Fibroblast of skin of left biceps (primary cell): ENCODE measurements at regions not wholly inside any gene's neighbourhood (a gene's known extent, or its start where the extent isn't known, plus 50 kb on each side); places are given as distances from the start of the nearest gene placed in this dataset.

Source experiments
- DNase-seq, 2 experiments: peaks; one replicate each; pipeline ENCODE4 v3.0.0-alpha.2; 2013; ENCODE audit warnings: low read depth in 2 of 2

GRCh38 chr18:37930640-37931039, 365.0 kb upstream of the CELF4 start:
- no peak for DNase-seq

- DNase-seq = no peak
These were observed 356.6 kb upstream of the CELF4 start for GRCh38 chr18:37922162-37922561.

- DNase-seq = no peak
These were observed 355.3 kb upstream of the CELF4 start for GRCh38 chr18:37920865-37921264.

GRCh38 chr18:37913051-37913450, 347.5 kb upstream of the CELF4 start:
- DNase-seq = no peak

GRCh38 chr18:37902344-37902743, 336.7 kb upstream of the CELF4 start:
- DNase-seq = no peak

- DNase-seq = no peak
These were observed 334.7 kb upstream of the CELF4 start for GRCh38 chr18:37900326-37900725.

GRCh38 chr18:37889963-37890362, 324.4 kb upstream of the CELF4 start:
- no peak for DNase-seq

GRCh38 chr18:37874721-37875120, 309.1 kb upstream of the CELF4 start:
- DNase-seq = no peak

GRCh38 chr18:37873416-37873815, 307.8 kb upstream of the CELF4 start:
- no peak for DNase-seq

GRCh38 chr18:37872562-37872961, 307.0 kb upstream of the CELF4 start:
- no peak for DNase-seq

GRCh38 chr18:37871561-37871960, 306.0 kb upstream of the CELF4 start:
- no peak for DNase-seq

GRCh38 chr18:37869051-37869450, 303.5 kb upstream of the CELF4 start:
- no peak for DNase-seq

GRCh38 chr18:37864122-37864521, 298.5 kb upstream of the CELF4 start:
- no peak for DNase-seq

- no peak for DNase-seq
These were observed 296.4 kb upstream of the CELF4 start for GRCh38 chr18:37861981-37862380.

GRCh38 chr18:37854396-37854795, 288.8 kb upstream of the CELF4 start:
- no peak for DNase-seq

- no peak for DNase-seq
These were observed 288.1 kb upstream of the CELF4 start for GRCh38 chr18:37853706-37854105.

GRCh38 chr18:37852464-37852863, 286.9 kb upstream of the CELF4 start:
- no peak for DNase-seq

- DNase-seq = no peak
These were observed 281.9 kb upstream of the CELF4 start for GRCh38 chr18:37847544-37847943.

- no peak for DNase-seq
These were observed 281.4 kb upstream of the CELF4 start for GRCh38 chr18:37846996-37847395.

- no peak for DNase-seq
These were observed 279.9 kb upstream of the CELF4 start for GRCh38 chr18:37845498-37845897.

GRCh38 chr18:37844209-37844970, 278.8 kb upstream of the CELF4 start:
- no peak for DNase-seq

GRCh38 chr18:37838083-37838482, 272.5 kb upstream of the CELF4 start:
- no peak for DNase-seq

GRCh38 chr18:37836071-37836970, 270.7 kb upstream of the CELF4 start:
- DNase-seq = no peak
